Kidney epithelial cell (primary cell): ENCODE measurements at regions not wholly inside any gene's neighbourhood (a gene's known extent, or its start where the extent isn't known, plus 50 kb on each side); places are given as distances from the start of the nearest gene placed in this dataset.

Experiments
- DNase-seq: peaks from one replicate; pipeline ENCODE4 v3.0.0-alpha.2; 2010; ENCODE audit warnings: low read depth
- H3K27me3 ChIP-seq: 2 replicates; pipeline ENCODE4 v1.6.0; 2011; ENCODE audit warnings: low read length; ENCODE audit not compliant: control insufficient read depth, insufficient read depth
- H3K36me3 ChIP-seq: 2 replicates; pipeline ENCODE4 v1.5.1; 2011; ENCODE audit warnings: low read length; ENCODE audit not compliant: control insufficient read depth, insufficient read depth
- H3K4me3 ChIP-seq: 2 replicates; pipeline ENCODE4 v1.5.1; 2011; ENCODE audit warnings: low read depth, mild to moderate bottlenecking, control low read depth, low read length
- CTCF ChIP-seq: IDR thresholded peaks from 2 replicates; pipeline ENCODE4 v1.5.1; 2011; ENCODE audit warnings: mild to moderate bottlenecking, moderate library complexity, low read length, control low read depth, inconsistent platforms; ENCODE audit not compliant: insufficient read depth, poor library complexity, severe bottlenecking

GRCh38 chr11:70808686-70809375 is 410.5 kb downstream of the CTTN start:
- H3K27me3 ChIP-seq: no peaks in the 10 kb centered on the region

GRCh38 chr11:70810133-70810532 is 411.8 kb downstream of the CTTN start:
- no peak for DNase-seq
- no peak for TF ChIP-seq CTCF

More at GRCh38 chr11:70808686-70809375, 410.5 kb downstream of the CTTN start:
- TF ChIP-seq CTCF: no peak
- H3K36me3 ChIP-seq: no peaks in the 10 kb centered on the region
- no peak overlapping the region for H3K4me3 ChIP-seq
- no peak for DNase-seq

GRCh38 chr11:70810681-70811080 is 412.4 kb downstream of the CTTN start:
- no peak for TF ChIP-seq CTCF
- no peaks in the 10 kb centered on the region for H3K27me3 ChIP-seq
- H3K36me3 ChIP-seq: no peaks in the 10 kb centered on the region
- H3K4me3 ChIP-seq: no peak overlapping the region
- no peak for DNase-seq

More at GRCh38 chr11:70810133-70810532, 411.8 kb downstream of the CTTN start:
- Histone ChIP-seq H3K4me3 (no peak overlapping the region), H3K36me3 (no peaks in the 10 kb centered on the region), H3K27me3 (no peaks in the 10 kb centered on the region)

- Histone ChIP-seq H3K27me3 (no peaks in the 10 kb centered on the region), H3K36me3 (no peaks in the 10 kb centered on the region), H3K4me3 (no peak overlapping the region)
- no peak for DNase-seq
- TF ChIP-seq CTCF: no peak
Observed at GRCh38 chr11:70811483-70811882, 413.2 kb downstream of the CTTN start.

GRCh38 chr11:70811915-70812314 is 413.6 kb downstream of the CTTN start:
- no peak for TF ChIP-seq CTCF
- DNase-seq: no peak
- H3K27me3 ChIP-seq: no peaks in the 10 kb centered on the region
- H3K4me3 ChIP-seq: no peak overlapping the region
- no peaks in the 10 kb centered on the region for H3K36me3 ChIP-seq

- Histone ChIP-seq H3K36me3 (no peaks in the 10 kb centered on the region), H3K27me3 (no peaks in the 10 kb centered on the region), H3K4me3 (no peak overlapping the region)
- DNase-seq: no peak
- no peak for TF ChIP-seq CTCF
Observed at GRCh38 chr11:70812472-70812871, 414.1 kb downstream of the CTTN start.
